Endothelial cell of umbilical vein (primary cell): ENCODE measurements at regions not wholly inside any gene's neighbourhood (a gene's known extent, or its start where the extent isn't known, plus 50 kb on each side); places are given as distances from the start of the nearest gene placed in this dataset.

Experiments used
- BruUV-seq: library from RNA; stranded (reverse); fragments of 400-500 nt; replicated peaks from 2 replicates; lab custom pipeline; 2021; lab: Mats Ljungman, UMichigan
- CTCF ChIA-PET: fragments of 300-600, 350-600 bp; sonication (Branson Sonifier 250); formaldehyde crosslinking; loops from one replicate; lab custom pipeline; 2021; ENCODE audit warnings: antibody characterized with exemption, inconsistent platforms; lab: Charles Lee
- POLR2A ChIA-PET: fragments of 300-600, 350-600 bp; sonication (Branson Sonifier 250); formaldehyde crosslinking; loops from one replicate; lab custom pipeline; 2021; ENCODE audit warnings: antibody characterized with exemption, inconsistent platforms; lab: Charles Lee
- DNase-seq: peaks from one replicate; pipeline ENCODE4 v3.0.0-alpha.2; 2011; ENCODE audit warnings: low read depth, low spot score
- FAIRE-seq: peaks from 2 replicates; lab custom pipeline; 2011; peaks lifted over from hg19 to GRCh38; lab: Jason Lieb, UNC
- H2AFZ ChIP-seq: 2 replicates; pipeline ENCODE4 v1.6.0; 2012; ENCODE audit warnings: low read depth, low read length, control low read depth, inconsistent platforms
- H3K27ac ChIP-seq: 2 replicates; pipeline ENCODE4 v1.5.1; 2011; ENCODE audit warnings: low read depth, mild to moderate bottlenecking, control low read depth, low read length, moderate library complexity; ENCODE audit not compliant: insufficient read depth
- H3K27me3 ChIP-seq, 2 experiments: 2 replicates each; pipeline versions ENCODE4 v1.6.0 to v1.6.1; 2011; ENCODE audit warnings: low read length in 2 of 2, mixed read lengths in 1 of 2; ENCODE audit not compliant: control insufficient read depth in 2 of 2, insufficient read depth in 2 of 2
- H3K36me3 ChIP-seq, 2 experiments: 2 replicates in 1 of 2; 3 replicates in 1 of 2; pipeline ENCODE4 v1.5.1; 2011; ENCODE audit warnings: low read length in 2 of 2, mild to moderate bottlenecking in 1 of 2, moderate library complexity in 1 of 2; ENCODE audit not compliant: control insufficient read depth in 2 of 2, insufficient read depth in 2 of 2; ENCODE audit errors: extremely low read depth in 1 of 2
- H3K4me1 ChIP-seq: 3 replicates; pipeline ENCODE4 v1.5.1; 2011; ENCODE audit warnings: mild to moderate bottlenecking, low read length; ENCODE audit not compliant: control insufficient read depth, insufficient read depth; ENCODE audit errors: extremely low read depth
- H3K4me2 ChIP-seq: 2 replicates; pipeline ENCODE4 v1.6.1; 2011; ENCODE audit warnings: low read length, control low read depth, mixed read lengths; ENCODE audit not compliant: insufficient read depth
- H3K4me3 ChIP-seq, 3 experiments: fragments of 200-600 bp in 1 of 3; sonication (generic), shearing (Covaris generic) in 1 of 3; replicated peaks in 1 of 3; 2 replicates each; pipeline ENCODE4 v1.5.1; 2011 to 2016; ENCODE audit warnings: control low read depth in 3 of 3, low read length in 3 of 3, mild to moderate bottlenecking in 2 of 3, inconsistent platforms in 1 of 3, low read depth in 1 of 3, moderate library complexity in 1 of 3; ENCODE audit not compliant: insufficient read depth in 1 of 3
- H3K79me2 ChIP-seq: 2 replicates; pipeline ENCODE4 v1.6.0; 2012; ENCODE audit warnings: low read length, inconsistent platforms; ENCODE audit not compliant: control insufficient read depth, insufficient read depth
- H3K9ac ChIP-seq: replicated peaks from 2 replicates; pipeline ENCODE3; 2011; ENCODE audit warnings: low read length, control low read depth; ENCODE audit not compliant: insufficient read depth; ENCODE audit errors: extremely low read depth
- H3K9me1 ChIP-seq: replicated peaks from 3 replicates; pipeline ENCODE4 v1.6.0; 2011; ENCODE audit warnings: mild to moderate bottlenecking, low read length; ENCODE audit not compliant: control insufficient read depth, insufficient read depth; ENCODE audit errors: extremely low read depth
- H3K9me3 ChIP-seq: replicated peaks from 2 replicates; pipeline ENCODE4 v1.5.1; 2012; ENCODE audit warnings: low read length, inconsistent platforms; ENCODE audit not compliant: control insufficient read depth, insufficient read depth
- H4K20me1 ChIP-seq: replicated peaks from 2 replicates; pipeline ENCODE3; 2011; ENCODE audit warnings: mild to moderate bottlenecking, low read length; ENCODE audit not compliant: control insufficient read depth, insufficient read depth; ENCODE audit errors: extremely low read depth
- EZH2 ChIP-seq: IDR thresholded peaks from 2 replicates; pipeline ENCODE4 v1.6.1; 2012; ENCODE audit warnings: borderline replicate concordance, low read depth, mild to moderate bottlenecking, moderate library complexity, low read length, inconsistent platforms; ENCODE audit not compliant: severe bottlenecking
- FOS ChIP-seq: IDR thresholded peaks from 2 replicates; pipeline ENCODE4 v1.6.1; 2011; ENCODE audit warnings: mild to moderate bottlenecking, low read length, moderate library complexity, borderline replicate concordance; ENCODE audit not compliant: insufficient read depth
- GATA2 ChIP-seq: IDR thresholded peaks from 2 replicates; pipeline ENCODE4 v1.7.0; 2011; ENCODE audit warnings: low read depth, mild to moderate bottlenecking, moderate library complexity, mixed read lengths, low read length; ENCODE audit not compliant: insufficient read length, insufficient read depth
- JUN ChIP-seq: IDR thresholded peaks from 2 replicates; pipeline ENCODE4 v1.6.1; 2011; ENCODE audit warnings: borderline replicate concordance, low read depth; ENCODE audit not compliant: insufficient read length, insufficient read depth
- MYC ChIP-seq: IDR thresholded peaks from one replicate; pipeline ENCODE4 v1.6.1; 2011; ENCODE audit warnings: mild to moderate bottlenecking, low read depth, low read length
- POLR2A ChIP-seq: IDR thresholded peaks from 2 replicates; pipeline ENCODE4 v1.6.1; 2012; ENCODE audit warnings: low read depth, mild to moderate bottlenecking, control low read depth, low read length
- POLR2AphosphoS5 ChIP-seq: IDR thresholded peaks from 2 replicates; pipeline ENCODE4 v1.6.1; 2012; ENCODE audit warnings: low read depth, mild to moderate bottlenecking, control low read depth, low read length, moderate library complexity; ENCODE audit not compliant: insufficient read depth
- dilution Hi-C: fragments of 300-500 bp; cut with MboI; formaldehyde crosslinking; loops from one replicate; pipeline ENCODE4 v1.15.0; 2019; ENCODE audit warnings: low sequenced_read_pairs; ENCODE audit not compliant: extremely low pct_ligation_motif_present
- intact Hi-C: fragments of 100-400 bp; cut with micrococcal nuclease; formaldehyde crosslinking; loops from one replicate; pipeline ENCODE4 v1.10.0; 2022
- TF ChIP-seq, protein P1 (sequence below), 2 donors: IDR thresholded peaks; 1 replicate in 1 of 2; 2 replicates in 1 of 2; pipeline ENCODE4 v1.5.1; 2011; ENCODE audit warnings: low read length in 2 of 2, mild to moderate bottlenecking in 2 of 2, moderate library complexity in 2 of 2, control low read depth in 1 of 2, inconsistent platforms in 1 of 2, low read depth in 1 of 2; ENCODE audit not compliant: insufficient read depth in 1 of 2; ENCODE audit errors: extremely low read depth in 1 of 2
- TF ChIP-seq, protein P2 (sequence below): IDR thresholded peaks from 2 replicates; pipeline ENCODE4 v1.6.1; 2011; ENCODE audit not compliant: insufficient read depth, insufficient read length

DNA sequence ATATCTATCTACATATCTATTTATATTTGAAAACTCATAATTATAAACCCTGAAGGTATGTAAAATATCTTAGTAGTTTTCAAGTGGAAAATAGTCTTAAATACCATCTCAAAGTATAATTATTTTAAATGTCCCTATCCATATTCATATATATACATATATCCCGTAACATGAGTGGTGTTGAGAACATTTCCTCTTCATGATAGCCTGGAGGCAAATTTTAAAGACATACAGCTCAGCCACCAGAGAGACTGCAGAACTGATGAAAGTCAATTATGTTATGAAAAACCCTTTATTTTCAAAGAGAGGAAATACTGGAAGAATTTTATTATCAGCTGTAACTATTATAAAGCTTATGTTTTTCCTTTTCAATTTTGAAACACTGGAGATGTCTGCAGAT is 1806.7 kb upstream of the PCDH7 start:
- no peaks in the 10 kb centered on the region for H3K4me1 ChIP-seq
- intact Hi-C loops, result no loop called here
- FAIRE-seq, result no peak

More for the DNA sequence above, 1806.7 kb upstream of the PCDH7 start:
- H3K4me2 ChIP-seq, result no peak overlapping the region
- POLR2A ChIA-PET, result no interaction called here
- H3K9ac ChIP-seq, result no peak overlapping the region
- no TSS peak for BruUV-seq
- no peak overlapping the region for H2AFZ ChIP-seq
- H3K36me3 ChIP-seq, result no peaks in the 10 kb centered on the region
- no peak overlapping the region for H3K27ac ChIP-seq
- TF ChIP-seq POLR2AphosphoS5 (no peak), POLR2A (no peak), GATA2 (no peak), JUN (no peak), FOS (no peak), EZH2 (no peak), MYC (no peak)
- TF ChIP-seq, protein P1, sequence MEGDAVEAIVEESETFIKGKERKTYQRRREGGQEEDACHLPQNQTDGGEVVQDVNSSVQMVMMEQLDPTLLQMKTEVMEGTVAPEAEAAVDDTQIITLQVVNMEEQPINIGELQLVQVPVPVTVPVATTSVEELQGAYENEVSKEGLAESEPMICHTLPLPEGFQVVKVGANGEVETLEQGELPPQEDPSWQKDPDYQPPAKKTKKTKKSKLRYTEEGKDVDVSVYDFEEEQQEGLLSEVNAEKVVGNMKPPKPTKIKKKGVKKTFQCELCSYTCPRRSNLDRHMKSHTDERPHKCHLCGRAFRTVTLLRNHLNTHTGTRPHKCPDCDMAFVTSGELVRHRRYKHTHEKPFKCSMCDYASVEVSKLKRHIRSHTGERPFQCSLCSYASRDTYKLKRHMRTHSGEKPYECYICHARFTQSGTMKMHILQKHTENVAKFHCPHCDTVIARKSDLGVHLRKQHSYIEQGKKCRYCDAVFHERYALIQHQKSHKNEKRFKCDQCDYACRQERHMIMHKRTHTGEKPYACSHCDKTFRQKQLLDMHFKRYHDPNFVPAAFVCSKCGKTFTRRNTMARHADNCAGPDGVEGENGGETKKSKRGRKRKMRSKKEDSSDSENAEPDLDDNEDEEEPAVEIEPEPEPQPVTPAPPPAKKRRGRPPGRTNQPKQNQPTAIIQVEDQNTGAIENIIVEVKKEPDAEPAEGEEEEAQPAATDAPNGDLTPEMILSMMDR (IDR thresholded peaks at IDR 0.05; ENCODE audit: extremely low read depth in 1 of 2, insufficient read depth in 1 of 2, low read depth in 1 of 2, low read length in 2 of 2), result no peak
- TF ChIP-seq, protein P2, sequence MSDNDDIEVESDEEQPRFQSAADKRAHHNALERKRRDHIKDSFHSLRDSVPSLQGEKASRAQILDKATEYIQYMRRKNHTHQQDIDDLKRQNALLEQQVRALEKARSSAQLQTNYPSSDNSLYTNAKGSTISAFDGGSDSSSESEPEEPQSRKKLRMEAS, result no peak
- H4K20me1 ChIP-seq, result no peaks in the 10 kb centered on the region
- no peaks in the 10 kb centered on the region for H3K27me3 ChIP-seq
- no peak overlapping the region for H3K4me3 ChIP-seq
- DNase-seq, result no peak
- no peaks in the 10 kb centered on the region for H3K9me1 ChIP-seq
- H3K9me3 ChIP-seq, result no peaks in the 10 kb centered on the region
- CTCF ChIA-PET, result no interaction called here
- no peaks in the 10 kb centered on the region for H3K79me2 ChIP-seq
- dilution Hi-C loops, result no loop called here
